ENCODE measurements at regions not wholly inside any gene's neighbourhood (a gene's known extent, or its start where the extent isn't known, plus 50 kb on each side); places are given as distances from the start of the nearest gene placed in this dataset.

DNA sequence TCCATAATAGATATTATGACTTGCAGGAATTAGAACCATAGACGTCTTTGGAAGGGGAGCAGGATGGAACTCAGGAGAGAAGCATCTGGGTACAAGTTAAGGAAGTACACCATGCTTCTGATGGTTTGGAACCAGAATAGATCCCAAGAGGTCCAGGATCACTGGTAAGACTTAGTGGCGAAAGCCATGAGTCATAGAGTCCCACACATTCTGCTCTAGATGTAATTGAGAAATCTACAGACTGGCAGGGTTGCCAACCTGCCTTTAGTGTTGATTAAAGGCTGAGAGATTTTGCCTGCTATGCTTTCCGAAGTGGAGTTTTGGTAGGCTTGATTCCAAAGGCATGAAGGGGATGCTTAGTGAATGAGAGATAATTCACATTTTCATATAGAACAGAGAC is 57.1 kb upstream of the C1orf87 start:
- Histone ChIP-seq H3K9me3 (no peaks in the 10 kb centered on the region), H3K36me3 (no peaks in the 10 kb centered on the region), H3K4me1 (peaks cover 0 to 10% (median 4%) of the 10 kb centered on the region in 4 donors), H3K27ac (no peak overlapping the region), H3K4me3 (no peak overlapping the region), H3K27me3 (no peaks in the 10 kb centered on the region)
- TF ChIP-seq, protein P1, sequence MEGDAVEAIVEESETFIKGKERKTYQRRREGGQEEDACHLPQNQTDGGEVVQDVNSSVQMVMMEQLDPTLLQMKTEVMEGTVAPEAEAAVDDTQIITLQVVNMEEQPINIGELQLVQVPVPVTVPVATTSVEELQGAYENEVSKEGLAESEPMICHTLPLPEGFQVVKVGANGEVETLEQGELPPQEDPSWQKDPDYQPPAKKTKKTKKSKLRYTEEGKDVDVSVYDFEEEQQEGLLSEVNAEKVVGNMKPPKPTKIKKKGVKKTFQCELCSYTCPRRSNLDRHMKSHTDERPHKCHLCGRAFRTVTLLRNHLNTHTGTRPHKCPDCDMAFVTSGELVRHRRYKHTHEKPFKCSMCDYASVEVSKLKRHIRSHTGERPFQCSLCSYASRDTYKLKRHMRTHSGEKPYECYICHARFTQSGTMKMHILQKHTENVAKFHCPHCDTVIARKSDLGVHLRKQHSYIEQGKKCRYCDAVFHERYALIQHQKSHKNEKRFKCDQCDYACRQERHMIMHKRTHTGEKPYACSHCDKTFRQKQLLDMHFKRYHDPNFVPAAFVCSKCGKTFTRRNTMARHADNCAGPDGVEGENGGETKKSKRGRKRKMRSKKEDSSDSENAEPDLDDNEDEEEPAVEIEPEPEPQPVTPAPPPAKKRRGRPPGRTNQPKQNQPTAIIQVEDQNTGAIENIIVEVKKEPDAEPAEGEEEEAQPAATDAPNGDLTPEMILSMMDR (IDR thresholded peaks at IDR 0.05), result no peak
- TF ChIP-seq EP300 (IDR thresholded peaks at IDR 0.05) (no peak), POLR2AphosphoS5 (IDR thresholded peaks at IDR 0.05) (no peak), POLR2A (IDR thresholded peaks at IDR 0.05) (no peak)
- WGBS, 2 donors, result 75 to 85% methylated on average over 3 of the region's 3 CpGs
- DNase-seq, result no peak
- intact Hi-C loops (cut with DNase I), result no loop called here

DNA sequence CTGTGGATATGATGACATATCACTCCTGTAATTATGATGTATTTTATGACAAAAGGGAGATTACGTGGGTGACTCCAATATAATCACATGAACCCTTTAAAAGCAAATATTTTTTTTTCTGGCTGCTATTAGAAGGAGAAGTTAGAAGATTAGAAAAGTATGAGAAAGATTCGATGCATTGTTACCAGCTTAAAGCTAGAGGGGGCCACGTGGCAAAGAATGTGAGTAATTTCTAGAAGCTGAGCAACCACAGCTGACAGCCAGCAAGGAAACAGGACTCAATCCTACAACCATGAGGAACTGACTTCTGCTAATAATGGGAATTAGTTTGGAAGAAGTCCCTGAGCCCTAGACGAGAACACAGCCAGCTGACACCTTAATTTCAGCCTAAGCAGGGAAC is 56.3 kb upstream of the C1orf87 start:
- 25 to 60% methylated on average over 4 of the region's 4 CpGs for WGBS, 2 donors
- H3K27ac ChIP-seq, result no peak overlapping the region
- H3K27me3 ChIP-seq, result no peaks in the 10 kb centered on the region
- intact Hi-C loops (cut with DNase I), result no loop called here
- peaks cover 0 to 10% (median 4%) of the 10 kb centered on the region in 4 donors for H3K4me1 ChIP-seq
- no peak for DNase-seq
- TF ChIP-seq EP300 (IDR thresholded peaks at IDR 0.05), result no peak
- no peak for TF ChIP-seq POLR2A (IDR thresholded peaks at IDR 0.05)
- TF ChIP-seq POLR2AphosphoS5 (IDR thresholded peaks at IDR 0.05), result no peak
- TF ChIP-seq, protein P1 (IDR thresholded peaks at IDR 0.05), result no peak
- no peaks in the 10 kb centered on the region for H3K36me3 ChIP-seq
- no peak overlapping the region for H3K4me3 ChIP-seq
- no peaks in the 10 kb centered on the region for H3K9me3 ChIP-seq

DNA sequence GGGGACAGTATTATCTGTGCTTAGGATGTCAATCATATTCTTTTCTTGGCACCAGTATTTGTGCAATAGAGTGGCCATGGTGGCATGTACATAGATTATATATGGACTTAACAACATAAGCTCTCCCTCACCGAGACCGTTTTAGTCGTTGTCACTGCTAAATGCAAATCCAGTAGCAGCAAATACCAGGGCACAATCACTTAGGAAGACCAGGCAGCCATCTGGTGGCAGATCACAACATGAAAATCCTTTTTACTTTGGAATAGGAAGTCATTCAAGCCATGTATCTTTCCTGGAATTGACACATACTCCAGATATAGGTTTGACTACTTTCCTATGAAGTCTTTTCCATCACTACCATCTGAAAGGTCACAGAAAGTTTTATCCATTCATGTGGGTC is 53.2 kb upstream of the C1orf87 start:
- H3K9me3 ChIP-seq, result no peaks in the 10 kb centered on the region
- H3K4me1 ChIP-seq, result no peaks in the 10 kb centered on the region
- no peaks in the 10 kb centered on the region for H3K27me3 ChIP-seq
- DNase-seq, result no peak
- no peaks in the 10 kb centered on the region for H3K36me3 ChIP-seq
- H3K4me3 ChIP-seq, result no peak overlapping the region
- H3K27ac ChIP-seq, result no peak overlapping the region
- WGBS, 2 donors, result 45 to 65% methylated on average over 3 of the region's 3 CpGs
- intact Hi-C loops (cut with DNase I), result no loop called here
- TF ChIP-seq EP300 (IDR thresholded peaks at IDR 0.05) (no peak), POLR2A (IDR thresholded peaks at IDR 0.05) (no peak)
